Gastrocnemius medialis (tissue), 4 donors: ENCODE measurements at regions not wholly inside any gene's neighbourhood (a gene's known extent, or its start where the extent isn't known, plus 50 kb on each side); places are given as distances from the start of the nearest gene placed in this dataset.
"Not testable (repeated sequence)": the region's sequence is repeated elsewhere in the genome, so short reads cannot be mapped to it uniquely, and the experiment has no call there.

Source experiments
- ATAC-seq, 2 donors: fragments of 150-250 bp; one replicate each; pipeline ENCODE4 v1.9.1; 2016
- DNase-seq, 2 donors: peaks; one replicate each; pipeline ENCODE4 v3.0.0-alpha.2; 2019
- H3K27ac ChIP-seq, 4 donors: fragments of 200-600 bp; sonication (generic); 1 replicate in 1 of 4; 2 replicates in 3 of 4; pipeline ENCODE4 v1.5.1; 2016 to 2018; ENCODE audit warnings: mild to moderate bottlenecking in 2 of 4, moderate library complexity in 1 of 4
- H3K27me3 ChIP-seq, 3 donors: fragments of 200-600 bp; sonication (generic) in 2 of 3; 1 replicate in 1 of 3; 2 replicates in 2 of 3; pipeline versions ENCODE4 v1.5.1 to v1.6.0; 2016 to 2019; ENCODE audit warnings: mild to moderate bottlenecking in 1 of 3, moderate library complexity in 1 of 3
- H3K36me3 ChIP-seq, 2 donors: fragments of 200-600 bp; sonication (generic) in 1 of 2; one replicate each; pipeline ENCODE4 v1.5.1; 2017 to 2018
- H3K4me1 ChIP-seq, 2 donors: fragments of 200-600 bp; sonication (generic) in 1 of 2; one replicate each; pipeline ENCODE4 v1.5.1; 2016 to 2017; ENCODE audit warnings: mild to moderate bottlenecking in 2 of 2
- H3K4me3 ChIP-seq, 4 donors: fragments of 200-600 bp; sonication (generic) in 3 of 4; 1 replicate in 1 of 4; 2 replicates in 3 of 4; pipeline ENCODE4 v1.5.1; 2016 to 2019; ENCODE audit warnings: mild to moderate bottlenecking in 2 of 4
- H3K9me3 ChIP-seq, 3 donors: fragments of 200-600 bp; sonication (generic) in 2 of 3; 1 replicate in 1 of 3; 2 replicates in 2 of 3; pipeline ENCODE4 v1.5.1; 2016 to 2019
- CTCF ChIP-seq, 5 experiments: fragments of 450-650 bp in 3 of 5; fragments of 200-600 bp in 2 of 5; sonication (generic) in 2 of 5; IDR thresholded peaks in 4 of 5; conservative IDR thresholded peaks in 1 of 5; 1 replicate in 4 of 5; 2 replicates in 1 of 5; pipeline ENCODE4 v1.5.1; 2016 to 2019; ENCODE audit warnings: antibody characterized with exemption in 5 of 5, mild to moderate bottlenecking in 3 of 5, moderate library complexity in 3 of 5
- POLR2A ChIP-seq, 2 donors: fragments of 450-650 bp; IDR thresholded peaks; one replicate each; pipeline ENCODE4 v1.6.1; 2017; ENCODE audit warnings: antibody characterized with exemption in 2 of 2, mild to moderate bottlenecking in 2 of 2, moderate library complexity in 2 of 2
- in situ Hi-C, 4 donors: fragments of 200-750 bp; cut with MboI; loops; one replicate each; pipeline versions ENCODE4 v1.15.0 to v1.8.0; 2017; ENCODE audit warnings: low sequenced_read_pairs in 4 of 4
- intact Hi-C: fragments of 100-400 bp; cut with DNase I; formaldehyde crosslinking; loops from one replicate; pipeline ENCODE4 v1.15.1; 2023; ENCODE audit warnings: low total_unique reads

DNA sequence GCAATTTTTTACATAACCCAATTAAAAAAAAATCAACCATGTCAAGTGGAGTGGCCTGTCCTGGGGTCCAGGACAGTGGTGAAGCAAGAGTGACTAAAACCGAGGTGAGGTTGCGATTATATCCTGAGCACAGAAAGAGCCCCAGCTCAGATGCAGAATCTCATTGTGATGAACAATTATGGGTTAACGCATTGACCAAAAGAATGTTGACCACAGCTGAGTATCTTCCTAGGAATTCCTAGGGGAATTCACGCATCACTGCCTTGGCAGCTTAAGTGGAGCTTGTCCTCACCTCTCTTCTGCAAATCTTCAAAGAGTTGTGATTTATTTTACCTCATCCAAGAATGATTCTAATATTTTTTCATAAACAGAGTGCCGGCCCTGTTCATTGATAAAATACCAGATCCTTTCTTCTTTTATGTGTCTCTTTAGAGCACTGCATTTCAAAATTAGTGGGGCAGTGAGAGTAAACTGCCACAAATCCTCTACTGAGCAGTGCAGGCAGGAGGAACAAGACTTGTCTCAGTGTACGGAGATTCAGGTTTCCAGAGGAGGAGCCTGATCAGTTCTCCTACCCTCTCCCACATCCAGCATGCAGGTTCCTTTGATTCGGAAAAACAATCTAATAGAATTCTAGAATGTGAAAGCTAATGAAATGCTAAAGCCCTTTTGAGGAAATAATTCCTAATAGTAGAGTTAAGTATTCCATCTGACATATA, 60.1 kb upstream of the ZNF184 start:
- Histone ChIP-seq H3K9me3 (peaks cover 0 to 4% (median 0%) of the 10 kb centered on the region in 3 donors), H3K27ac (no peak overlapping the region), H3K27me3 (peaks cover 0 to 16% (median 7%) of the 10 kb centered on the region in 3 donors), H3K4me1 (no peaks in the 10 kb centered on the region), H3K4me3 (no peak overlapping the region), H3K36me3 (no peaks in the 10 kb centered on the region)
- no peak for TF ChIP-seq POLR2A (IDR thresholded peaks at IDR 0.05)
- no peak for TF ChIP-seq CTCF (IDR thresholded peaks at IDR 0.05 in 4 of 5, conservative IDR thresholded peaks at IDR 0.05 in 1 of 5)
- ATAC-seq (no peak), DNase-seq (no peak)
- intact Hi-C loops: no loop called here
- in situ Hi-C loops: no loop called here

- TF ChIP-seq CTCF (IDR thresholded peaks at IDR 0.05 in 4 of 5, conservative IDR thresholded peaks at IDR 0.05 in 1 of 5): no peak
- TF ChIP-seq POLR2A (IDR thresholded peaks at IDR 0.05): no peak
- ATAC-seq (no peak), DNase-seq (no peak)
- H3K27me3 ChIP-seq: peaks cover 0 to 16% (median 7%) of the 10 kb centered on the region in 3 donors
- in situ Hi-C loops: no loop called here
- no peak overlapping the region for H3K27ac ChIP-seq
- H3K36me3 ChIP-seq: no peaks in the 10 kb centered on the region
- no peak overlapping the region for H3K4me3 ChIP-seq
- H3K4me1 ChIP-seq: no peaks in the 10 kb centered on the region
- intact Hi-C loops: no loop called here
- H3K9me3 ChIP-seq: peaks cover 0 to 4% (median 0%) of the 10 kb centered on the region in 3 donors
Observed at GRCh38 chr6:27531772-27532459, 59.0 kb upstream of the ZNF184 start.

DNA sequence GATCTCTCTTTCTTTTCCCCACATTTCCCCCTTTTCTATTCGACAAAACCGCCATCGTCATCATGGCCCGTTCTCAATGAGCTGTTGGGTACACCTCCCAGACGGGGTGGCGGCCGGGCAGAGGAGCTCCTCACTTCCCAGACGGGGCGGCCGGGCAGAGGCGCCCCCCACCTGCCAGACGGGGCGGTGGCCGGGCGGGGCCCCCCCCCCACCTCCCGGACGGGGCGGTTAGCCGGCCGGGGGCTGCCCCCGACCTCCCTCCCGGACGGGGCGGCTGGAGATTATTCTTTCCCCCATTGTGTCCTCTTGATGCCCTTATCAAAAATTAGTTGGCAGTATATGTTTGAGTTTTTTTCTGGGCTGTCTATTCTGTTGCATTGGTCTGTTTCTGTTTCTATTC, 56.9 kb upstream of the ZNF184 start:
- peaks cover 0 to 16% (median 5%) of the 10 kb centered on the region in 3 donors for H3K27me3 ChIP-seq
- intact Hi-C loops, H3K27ac ChIP-seq, H3K9me3 ChIP-seq, H3K4me3 ChIP-seq, H3K36me3 ChIP-seq, DNase-seq, H3K4me1 ChIP-seq, ATAC-seq, in situ Hi-C loops: not testable (repeated sequence)

GRCh38 chr6:27528714-27529113, 55.8 kb upstream of the ZNF184 start:
- no peaks in the 10 kb centered on the region for H3K4me1 ChIP-seq
- DNase-seq (no peak), ATAC-seq (no peak)
- H3K27me3 ChIP-seq: peaks cover 0 to 16% (median 5%) of the 10 kb centered on the region in 3 donors
- in situ Hi-C loops (no loop called here), intact Hi-C loops (no loop called here)
- no peaks in the 10 kb centered on the region for H3K36me3 ChIP-seq
- no peak overlapping the region for H3K27ac ChIP-seq
- TF ChIP-seq POLR2A (IDR thresholded peaks at IDR 0.05) (no peak), CTCF (IDR thresholded peaks at IDR 0.05 in 4 of 5, conservative IDR thresholded peaks at IDR 0.05 in 1 of 5) (no peak)
- H3K4me3 ChIP-seq: no peak overlapping the region
- H3K9me3 ChIP-seq: peaks cover 0 to 4% (median 0%) of the 10 kb centered on the region in 3 donors
